Tibial nerve (tissue), 4 donors: ENCODE measurements at regions not wholly inside any gene's neighbourhood (a gene's known extent, or its start where the extent isn't known, plus 50 kb on each side); places are given as distances from the start of the nearest gene placed in this dataset.

ENCODE experiments used
- DNase-seq, 2 donors: peaks; one replicate each; pipeline ENCODE4 v3.0.0-alpha.2; 2019; ENCODE audit warnings: low spot score in 2 of 2
- H3K27ac ChIP-seq, 4 donors: fragments of 200-600 bp; sonication (generic) in 3 of 4; one replicate each; pipeline ENCODE4 v1.5.1; 2017 to 2019; ENCODE audit warnings: mild to moderate bottlenecking in 1 of 4
- H3K27me3 ChIP-seq, 2 donors: fragments of 200-600 bp; sonication (generic) in 1 of 2; one replicate each; pipeline versions ENCODE4 v1.5.1 to v1.6.0; 2017 to 2019
- H3K36me3 ChIP-seq, 3 donors: fragments of 200-600 bp; sonication (generic); one replicate each; pipeline ENCODE4 v1.5.1; 2018 to 2019
- H3K4me1 ChIP-seq, 4 donors: fragments of 200-600 bp; sonication (generic) in 3 of 4; one replicate each; pipeline ENCODE4 v1.5.1; 2017 to 2019
- H3K4me3 ChIP-seq, 4 donors: fragments of 200-600 bp; sonication (generic) in 3 of 4; one replicate each; pipeline ENCODE4 v1.5.1; 2017 to 2019; ENCODE audit warnings: mild to moderate bottlenecking in 1 of 4, moderate library complexity in 1 of 4
- H3K9me3 ChIP-seq, 4 donors: fragments of 200-600 bp; sonication (generic) in 3 of 4; one replicate each; pipeline ENCODE4 v1.5.1; 2017 to 2019
- CTCF ChIP-seq, 5 experiments: fragments of 200-600 bp in 3 of 5; fragments of 450-650 bp in 2 of 5; sonication (generic) in 3 of 5; IDR thresholded peaks; one replicate each; pipeline ENCODE4 v1.5.1; 2016 to 2019; ENCODE audit warnings: antibody characterized with exemption in 5 of 5, mild to moderate bottlenecking in 3 of 5, moderate library complexity in 2 of 5
- EP300 ChIP-seq, 2 donors: sonication (generic); formaldehyde crosslinking; IDR thresholded peaks; one replicate each; pipeline ENCODE4 v1.6.1; 2017; ENCODE audit warnings: antibody characterized with exemption in 2 of 2, mild to moderate bottlenecking in 1 of 2
- POLR2A ChIP-seq, 2 donors: fragments of 450-650 bp; IDR thresholded peaks; one replicate each; pipeline ENCODE4 v1.6.1; 2017; ENCODE audit warnings: antibody characterized with exemption in 2 of 2, mild to moderate bottlenecking in 2 of 2, moderate library complexity in 2 of 2
- WGBS, 2 donors: methylation state at CpG; one replicate each; pipeline ENCODE4 v1.1.5; 2018; 5-methylcytosine and 5-hydroxymethylcytosine counted together

- H3K4me1 ChIP-seq = no peaks in the 10 kb centered on the region
- no peak overlapping the region for H3K4me3 ChIP-seq
- H3K27ac ChIP-seq = peak overlapping the region in 1 of 4 donors; percentile 10
- TF ChIP-seq POLR2A (IDR thresholded peaks at IDR 0.05) = no peak
- TF ChIP-seq CTCF (IDR thresholded peaks at IDR 0.05) = no peak
- no peak for TF ChIP-seq EP300 (IDR thresholded peaks at IDR 0.05)
- DNase-seq = no peak
- no peaks in the 10 kb centered on the region for H3K36me3 ChIP-seq
- H3K9me3 ChIP-seq = no peaks in the 10 kb centered on the region
- no peaks in the 10 kb centered on the region for H3K27me3 ChIP-seq
Measured at GRCh38 chr2:88836351-88836750, 144.9 kb downstream of the RPIA start.

GRCh38 chr2:88837511-88838160, 146.2 kb downstream of the RPIA start:
- Histone ChIP-seq H3K27ac (peak overlapping the region in 1 of 4 donors; percentile 27), H3K4me3 (no peak overlapping the region), H3K27me3 (no peaks in the 10 kb centered on the region), H3K9me3 (no peaks in the 10 kb centered on the region), H3K36me3 (no peaks in the 10 kb centered on the region), H3K4me1 (no peaks in the 10 kb centered on the region)
- 75 to 82% methylated on average over 4 of the region's 4 CpGs for WGBS, 2 donors
- no peak for DNase-seq
- TF ChIP-seq CTCF (IDR thresholded peaks at IDR 0.05) (no peak), POLR2A (IDR thresholded peaks at IDR 0.05) (no peak), EP300 (IDR thresholded peaks at IDR 0.05) (no peak)

DNA sequence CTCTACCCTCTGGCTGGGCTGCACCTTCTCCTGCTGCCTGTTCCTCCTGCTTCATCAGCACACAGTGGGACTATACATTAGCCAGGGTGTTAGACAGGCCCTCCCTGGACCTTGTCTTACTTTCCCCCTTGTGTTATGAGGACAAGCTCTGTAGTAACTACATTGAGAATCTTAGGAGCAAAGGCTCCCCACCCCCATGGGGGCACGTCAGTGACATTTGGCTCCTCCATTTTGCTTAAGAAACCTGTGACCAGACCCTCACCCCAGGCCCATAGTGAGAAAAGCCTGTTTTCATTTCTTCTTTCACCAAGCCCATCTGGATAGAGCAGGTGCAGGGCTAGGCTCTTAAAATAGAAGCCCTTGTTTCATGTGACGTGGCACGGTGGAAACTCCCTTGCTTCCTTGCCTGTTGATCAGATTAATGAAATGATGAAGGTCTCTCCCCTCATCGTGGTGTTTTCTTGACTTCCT, 146.7 kb downstream of the RPIA start:
- Histone ChIP-seq H3K27me3 (no peaks in the 10 kb centered on the region), H3K27ac (peak overlapping the region in 1 of 4 donors; percentile 27), H3K4me1 (no peaks in the 10 kb centered on the region), H3K9me3 (no peaks in the 10 kb centered on the region), H3K36me3 (no peaks in the 10 kb centered on the region), H3K4me3 (no peak overlapping the region)
- 66 to 68% methylated on average over 4 of the region's 4 CpGs for WGBS, 2 donors
- no peak for DNase-seq
- TF ChIP-seq POLR2A (IDR thresholded peaks at IDR 0.05) = no peak
- no peak for TF ChIP-seq CTCF (IDR thresholded peaks at IDR 0.05)
- TF ChIP-seq EP300 (IDR thresholded peaks at IDR 0.05) = no peak

GRCh38 chr2:88841224-88841929, 149.9 kb downstream of the RPIA start:
- TF ChIP-seq CTCF (IDR thresholded peaks at IDR 0.05) (no peak), POLR2A (IDR thresholded peaks at IDR 0.05) (no peak), EP300 (IDR thresholded peaks at IDR 0.05) (no peak)
- Histone ChIP-seq H3K27me3 (no peaks in the 10 kb centered on the region), H3K27ac (no peak overlapping the region), H3K4me3 (no peak overlapping the region), H3K36me3 (no peaks in the 10 kb centered on the region), H3K9me3 (no peaks in the 10 kb centered on the region), H3K4me1 (no peaks in the 10 kb centered on the region)
- WGBS, 2 donors = 88 to 94% methylated on average over 8 of the region's 8 CpGs
- DNase-seq = no peak

DNA sequence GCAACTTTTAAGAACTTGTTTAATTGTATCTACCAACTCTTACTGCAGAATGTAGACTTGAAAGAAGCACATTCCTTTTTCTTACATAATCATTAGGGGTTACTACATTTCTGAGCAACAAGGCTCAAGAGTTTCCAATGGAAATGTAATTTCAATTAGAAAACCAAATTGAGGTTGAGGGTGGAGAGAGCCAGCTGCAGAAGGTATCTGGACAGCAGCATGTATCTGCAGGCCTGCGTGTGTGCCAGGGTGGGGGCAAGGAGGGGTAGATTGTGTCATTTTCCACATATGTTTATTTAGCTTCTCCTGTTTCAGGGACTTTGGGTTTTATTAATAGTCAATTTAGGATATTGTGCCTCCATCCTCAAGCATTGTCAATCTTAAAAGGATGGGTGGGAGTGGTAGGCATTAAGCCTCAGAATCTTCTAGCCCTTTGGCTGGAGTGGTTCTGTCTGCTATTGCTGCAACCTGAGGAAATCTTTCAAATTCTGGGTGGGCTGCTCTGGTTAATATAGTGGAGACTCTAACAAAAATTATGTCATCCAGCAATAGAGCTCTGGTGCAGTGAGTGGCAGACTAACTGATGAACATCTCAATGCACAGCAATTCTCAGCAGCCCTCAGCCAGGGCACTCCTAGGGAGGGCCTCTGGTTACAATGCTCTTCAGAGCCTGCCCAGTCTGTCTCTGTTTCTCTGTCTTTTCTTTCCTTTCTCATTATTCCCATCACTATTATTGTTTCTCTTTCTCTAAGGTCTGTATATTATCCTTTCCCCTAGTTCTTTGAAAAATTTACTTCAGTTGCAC, 151.4 kb downstream of the RPIA start:
- Histone ChIP-seq H3K4me3 (no peak overlapping the region), H3K27me3 (no peaks in the 10 kb centered on the region), H3K36me3 (no peaks in the 10 kb centered on the region), H3K27ac (no peak overlapping the region), H3K9me3 (no peaks in the 10 kb centered on the region), H3K4me1 (no peaks in the 10 kb centered on the region)
- WGBS, 2 donors = 81 to 83% methylated on average over 1 of the region's 1 CpG
- no peak for TF ChIP-seq EP300 (IDR thresholded peaks at IDR 0.05)
- no peak for TF ChIP-seq POLR2A (IDR thresholded peaks at IDR 0.05)
- no peak for TF ChIP-seq CTCF (IDR thresholded peaks at IDR 0.05)
- no peak for DNase-seq
